Urinary bladder (tissue), 3 donors: ENCODE measurements at regions not wholly inside any gene's neighbourhood (a gene's known extent, or its start where the extent isn't known, plus 50 kb on each side); places are given as distances from the start of the nearest gene placed in this dataset.
"Not testable (repeated sequence)": the region's sequence is repeated elsewhere in the genome, so short reads cannot be mapped to it uniquely, and the experiment has no call there.

Source experiments
- DNase-seq: peaks from one replicate; pipeline ENCODE4 v3.0.0-alpha.2; 2015; ENCODE audit errors: extremely low spot score
- H3K27ac ChIP-seq: one replicate; pipeline ENCODE4 v1.5.1; 2013; ENCODE audit warnings: low read depth, mild to moderate bottlenecking, moderate library complexity
- H3K36me3 ChIP-seq: one replicate; pipeline ENCODE4 v1.6.1; 2013; ENCODE audit warnings: mild to moderate bottlenecking, moderate library complexity; ENCODE audit not compliant: insufficient read depth
- H3K4me1 ChIP-seq: one replicate; pipeline ENCODE4 v1.6.1; 2013; ENCODE audit warnings: mild to moderate bottlenecking, moderate library complexity; ENCODE audit not compliant: insufficient read depth
- H3K4me3 ChIP-seq: one replicate; pipeline ENCODE4 v1.5.1; 2013; ENCODE audit warnings: low read depth, low read length
- WGBS: extraction: QIAGEN DNeasy Blood & Tissue Kit; methylation state at CpG from one replicate; pipeline ENCODE4 v1.1.7; 2013; 5-methylcytosine and 5-hydroxymethylcytosine counted together
- donor health status: healthy with polysubstance abuse.
- donor health status: healthy.

DNA sequence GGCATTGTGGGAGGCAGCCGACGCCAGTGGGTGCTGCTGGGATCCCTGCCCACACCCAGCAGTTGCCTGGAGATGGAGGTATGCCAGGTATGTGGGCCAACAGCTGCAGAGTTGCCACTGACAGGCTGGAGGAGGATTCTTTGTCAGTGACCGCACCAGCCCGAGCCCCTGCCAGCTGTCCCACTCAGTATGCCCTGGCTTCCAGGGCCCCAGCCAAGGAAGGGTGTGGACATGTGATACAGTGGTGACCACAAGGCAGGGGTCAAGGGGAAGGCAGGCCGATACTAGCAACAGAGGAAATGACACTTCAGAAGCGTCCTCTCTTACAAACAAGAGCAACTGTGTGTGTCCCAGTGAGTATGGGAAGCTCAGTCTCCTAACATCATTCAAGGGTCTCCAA, 185.1 kb upstream of the NOTCH2NLA start:
- H3K4me3 ChIP-seq, H3K4me1 ChIP-seq, H3K27ac ChIP-seq, H3K36me3 ChIP-seq, DNase-seq: not testable (repeated sequence)
- 21% methylated on average over 4 of the region's 6 CpGs for WGBS

DNA sequence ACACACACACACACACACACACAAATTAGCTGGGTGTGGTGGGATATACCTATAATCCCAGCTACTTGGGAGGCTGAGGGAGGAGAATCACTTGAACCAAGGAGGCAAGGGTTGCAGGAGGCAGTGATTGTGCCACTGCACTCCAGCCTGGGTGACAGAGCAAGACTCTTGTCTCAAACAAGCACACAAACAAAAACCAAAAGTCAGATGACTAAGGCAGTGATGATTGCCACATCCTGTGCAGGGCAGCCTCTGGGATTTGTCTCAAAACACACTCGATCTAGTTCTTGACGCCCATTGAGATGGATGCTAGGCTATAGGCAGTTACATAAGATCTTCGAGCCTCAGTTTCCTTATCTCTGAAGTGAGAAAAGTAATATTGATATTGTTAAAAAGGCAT, 183.1 kb upstream of the NOTCH2NLA start:
- not testable (repeated sequence) for H3K27ac ChIP-seq, DNase-seq, H3K4me3 ChIP-seq, H3K36me3 ChIP-seq, H3K4me1 ChIP-seq
- 73% methylated on average over 1 of the region's 3 CpGs for WGBS

DNA sequence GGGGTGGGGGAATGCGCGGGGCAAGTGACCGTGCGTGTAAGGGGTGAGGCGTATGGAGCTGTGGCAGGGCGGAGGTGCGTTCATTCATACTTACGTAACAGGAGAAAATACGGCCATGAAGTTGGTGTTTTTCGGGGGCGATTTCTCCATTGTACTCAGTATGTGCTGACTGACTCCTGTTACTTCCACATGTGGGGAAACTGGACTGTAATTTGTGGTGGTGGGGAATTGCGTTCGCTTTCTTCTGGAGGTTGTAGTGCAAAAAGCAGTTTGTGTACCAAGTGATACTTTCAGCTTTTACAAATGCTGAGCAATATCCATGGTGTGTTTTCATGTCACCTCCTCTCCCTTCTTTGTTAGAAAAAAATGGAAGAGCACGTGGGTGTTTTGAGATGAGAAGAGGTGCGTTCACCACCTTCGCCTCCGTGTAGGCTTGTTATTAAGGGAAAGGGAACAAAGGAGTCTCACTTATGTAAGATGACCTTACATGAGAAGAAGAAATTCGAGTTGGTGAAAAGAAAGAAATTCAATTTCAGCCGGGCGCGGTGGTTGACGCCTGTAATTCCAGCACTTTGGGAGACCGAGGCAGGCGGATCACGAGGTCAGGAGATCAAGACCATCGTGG, 181.1 kb upstream of the NOTCH2NLA start:
- H3K4me3 ChIP-seq, H3K27ac ChIP-seq: not testable (repeated sequence)
- WGBS: 14% methylated on average over 26 of the region's 26 CpGs

DNA sequence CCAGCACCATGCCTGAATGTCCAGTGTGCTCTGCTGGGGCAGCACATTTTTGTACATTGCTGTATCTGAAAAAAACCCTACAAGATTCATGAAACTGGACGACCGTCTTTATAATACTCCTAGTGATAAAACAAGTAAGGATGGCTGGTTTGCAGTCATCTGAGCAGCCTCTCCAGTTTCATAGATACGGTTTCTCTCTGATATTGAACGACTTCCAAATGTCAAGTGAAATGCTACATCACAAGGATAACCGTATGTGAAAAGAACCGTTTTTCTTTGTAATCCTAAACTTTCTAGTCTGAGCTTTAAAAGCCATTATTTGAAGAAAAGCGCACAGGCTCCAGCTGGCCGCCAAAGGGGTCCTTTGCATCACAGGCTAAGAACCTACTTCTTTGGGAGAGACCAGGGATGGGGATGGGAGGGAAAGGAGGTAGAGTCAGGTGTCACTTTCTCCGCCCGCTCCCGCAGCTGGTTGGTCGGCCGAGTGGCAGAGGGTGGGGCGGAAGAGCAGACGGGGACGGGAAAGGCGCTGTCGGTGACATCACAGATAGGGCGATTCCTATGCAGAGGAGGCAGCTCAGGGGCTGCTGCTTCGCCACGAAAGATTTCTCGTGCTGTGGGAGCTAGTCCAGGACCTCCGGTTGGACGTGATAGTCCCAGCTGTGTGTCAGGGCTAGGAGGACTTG, 180.4 kb upstream of the NOTCH2NLA start:
- H3K4me3 ChIP-seq: not testable (repeated sequence)
- 10% methylated on average over 15 of the region's 24 CpGs for WGBS

More for the DNA sequence above, 181.1 kb upstream of the NOTCH2NLA start:
- H3K36me3 ChIP-seq, H3K4me1 ChIP-seq: not testable (repeated sequence)
- peak; percentile 0 for DNase-seq

DNA sequence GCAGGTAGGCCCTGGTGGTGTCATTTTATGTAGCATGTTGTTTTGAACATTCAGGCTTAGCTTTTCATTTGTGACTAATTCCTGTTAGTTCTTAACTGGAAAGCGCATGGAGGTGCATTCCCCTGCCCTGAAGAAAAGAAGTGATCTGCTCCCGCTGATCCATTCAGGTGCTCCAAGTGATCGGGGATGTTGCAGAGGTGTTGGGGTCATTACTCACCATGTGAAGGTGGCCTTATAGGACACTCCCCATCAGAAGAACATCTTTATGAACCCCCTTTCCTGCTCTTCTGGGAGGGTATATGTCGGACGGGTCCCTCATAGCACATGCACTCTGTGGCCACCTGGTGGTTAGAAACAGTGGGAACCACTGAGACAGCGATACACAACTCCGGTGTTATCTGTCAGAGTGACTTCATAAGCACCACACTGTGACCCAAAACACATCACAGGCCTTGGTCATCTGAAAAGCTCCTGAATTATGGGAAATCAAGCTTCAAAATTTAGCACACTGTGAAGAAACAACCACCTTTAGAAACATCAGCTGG, 172.5 kb upstream of the NOTCH2NLA start:
- not testable (repeated sequence) for H3K4me1 ChIP-seq, H3K4me3 ChIP-seq, H3K36me3 ChIP-seq, DNase-seq, H3K27ac ChIP-seq
- WGBS: 33% methylated on average over 7 of the region's 7 CpGs

More for the DNA sequence above, 180.4 kb upstream of the NOTCH2NLA start:
- H3K27ac ChIP-seq, H3K4me1 ChIP-seq, H3K36me3 ChIP-seq: not testable (repeated sequence)
- peak; percentile 15 for DNase-seq

DNA sequence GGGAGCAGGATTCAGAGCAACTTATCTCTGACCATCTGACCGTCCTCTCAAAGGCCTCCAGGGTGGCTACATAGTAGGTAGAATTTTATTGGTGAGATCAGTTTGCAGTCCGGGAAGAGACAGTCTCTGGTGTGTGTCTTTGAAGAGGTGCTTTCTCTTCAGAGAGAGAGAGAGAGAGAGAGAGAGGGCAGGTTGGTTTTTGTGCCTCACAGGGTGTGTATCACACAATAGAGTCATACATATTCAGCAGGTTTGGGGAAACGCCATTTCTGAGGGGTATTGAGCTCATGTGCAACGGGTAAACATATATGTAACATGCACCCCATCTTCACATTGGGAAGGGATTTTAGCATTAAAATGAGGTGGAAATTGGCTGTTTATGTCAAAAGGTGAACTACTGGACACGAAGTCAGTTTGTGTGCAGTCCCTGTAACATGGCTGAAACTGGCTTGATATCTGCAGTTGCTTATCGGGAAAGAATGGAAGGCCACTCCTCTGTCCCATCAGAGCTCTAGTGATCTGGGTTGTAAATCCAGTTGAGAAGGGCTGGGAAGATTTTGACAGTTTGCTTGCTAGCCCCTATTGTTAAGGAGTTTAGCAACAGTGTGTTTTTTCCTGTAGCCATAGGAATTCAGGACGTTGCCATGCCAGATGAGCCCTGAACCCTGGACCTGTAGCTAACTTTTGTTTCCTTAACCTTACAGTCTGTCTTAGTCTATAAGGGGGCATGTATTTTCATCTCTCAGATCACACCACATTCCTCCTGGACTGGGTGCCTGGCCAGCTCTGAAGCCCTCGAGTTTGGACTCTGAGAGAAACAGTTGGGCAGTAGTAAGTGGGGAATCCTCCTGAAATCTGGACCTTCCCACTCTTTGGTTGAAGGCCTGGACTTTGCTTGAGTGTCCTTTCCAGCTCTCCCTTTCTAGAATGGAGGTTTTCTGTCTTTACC, 171.6 kb upstream of the NOTCH2NLA start:
- DNase-seq, H3K36me3 ChIP-seq, H3K27ac ChIP-seq, H3K4me3 ChIP-seq, H3K4me1 ChIP-seq: not testable (repeated sequence)
- WGBS: 63% methylated on average over 8 of the region's 8 CpGs

DNA sequence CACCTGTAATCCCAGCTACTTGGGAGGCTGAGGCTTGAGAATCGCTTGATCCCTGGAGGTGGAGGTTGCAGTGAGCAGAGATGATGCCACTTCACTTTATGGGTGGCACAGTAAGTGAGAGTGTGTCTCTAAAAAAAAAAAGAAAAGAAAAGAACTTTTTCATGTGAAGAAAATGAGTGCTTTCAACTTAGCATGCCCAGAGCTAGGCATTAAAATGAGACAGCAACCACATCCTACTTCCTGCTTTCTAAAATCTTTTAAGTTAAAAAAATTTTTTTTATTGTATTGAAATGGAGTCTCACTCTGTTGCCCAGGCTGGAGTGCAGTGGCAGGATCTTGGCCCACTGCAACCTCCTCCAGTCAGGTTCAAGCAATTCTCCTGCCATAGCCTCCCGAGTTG, 170.4 kb upstream of the NOTCH2NLA start:
- not testable (repeated sequence) for DNase-seq, H3K27ac ChIP-seq, H3K4me1 ChIP-seq

DNA sequence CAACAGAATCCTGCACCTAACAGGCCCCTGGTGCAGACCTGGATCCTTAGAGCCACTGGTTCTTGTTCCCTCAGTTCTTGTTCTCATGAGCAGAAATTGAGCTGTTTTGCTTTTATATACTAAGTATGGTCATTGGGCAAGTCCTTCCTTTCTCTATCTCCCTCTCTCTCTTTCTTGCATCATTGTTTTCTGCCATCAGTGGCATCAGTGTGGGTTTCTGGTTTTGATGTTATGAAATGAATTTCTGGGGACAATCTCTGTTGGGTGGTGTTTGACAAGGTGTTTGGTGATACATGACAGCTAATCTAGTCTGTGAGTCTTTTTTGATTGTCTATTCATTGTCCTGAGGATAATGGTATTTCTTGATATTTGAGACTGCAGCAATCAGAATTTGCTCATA, 168.0 kb upstream of the NOTCH2NLA start:
- not testable (repeated sequence) for H3K27ac ChIP-seq, H3K4me1 ChIP-seq, DNase-seq, H3K36me3 ChIP-seq, H3K4me3 ChIP-seq

More for the DNA sequence above, 170.4 kb upstream of the NOTCH2NLA start:
- not testable (repeated sequence) for H3K36me3 ChIP-seq, H3K4me3 ChIP-seq
- 92% methylated on average over 2 of the region's 2 CpGs for WGBS

DNA sequence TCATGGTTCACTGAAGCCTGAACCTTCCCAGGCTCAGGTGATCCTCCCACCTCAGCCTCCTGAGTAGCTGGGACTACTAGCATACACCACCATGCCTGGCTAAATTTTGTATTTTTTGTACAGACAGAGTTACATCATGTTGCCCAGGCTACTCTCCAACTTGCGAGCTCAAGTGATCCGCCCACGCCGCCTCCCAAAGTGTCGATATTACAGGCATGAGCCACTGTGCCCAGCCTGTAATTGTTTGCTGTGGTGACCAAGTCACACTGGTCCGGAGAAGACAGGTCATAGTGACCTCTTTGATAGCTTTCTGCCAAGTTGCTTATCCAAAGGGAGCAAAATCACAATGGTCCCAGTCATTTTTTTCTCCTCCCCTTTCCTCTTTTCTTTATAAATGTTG, 167.4 kb upstream of the NOTCH2NLA start:
- WGBS: 88% methylated on average over 6 of the region's 6 CpGs
- H3K27ac ChIP-seq, DNase-seq, H3K36me3 ChIP-seq, H3K4me1 ChIP-seq, H3K4me3 ChIP-seq: not testable (repeated sequence)

DNA sequence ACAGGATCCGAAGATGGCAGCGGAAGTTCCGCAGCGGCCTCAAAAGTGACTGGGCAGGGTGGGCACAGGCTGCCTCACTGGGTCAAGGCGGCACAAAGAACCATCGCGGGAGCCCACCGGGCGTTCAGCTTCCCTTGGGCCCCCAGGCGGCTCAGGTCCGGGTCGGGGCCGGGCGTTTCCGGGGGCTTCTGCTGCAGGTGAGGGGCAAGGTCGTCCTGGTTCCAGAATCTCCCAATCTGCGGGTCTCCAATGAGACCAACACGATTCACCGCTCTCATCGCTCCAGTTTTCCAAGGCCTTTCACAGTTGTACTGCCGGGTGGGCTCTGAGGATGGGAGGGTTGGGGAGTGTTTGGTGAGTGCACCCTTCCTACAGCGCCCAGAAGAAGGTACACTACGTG, 165.0 kb upstream of the NOTCH2NLA start:
- H3K4me3 ChIP-seq, H3K36me3 ChIP-seq, H3K4me1 ChIP-seq, H3K27ac ChIP-seq, DNase-seq: not testable (repeated sequence)
- WGBS: 33% methylated on average over 17 of the region's 23 CpGs

DNA sequence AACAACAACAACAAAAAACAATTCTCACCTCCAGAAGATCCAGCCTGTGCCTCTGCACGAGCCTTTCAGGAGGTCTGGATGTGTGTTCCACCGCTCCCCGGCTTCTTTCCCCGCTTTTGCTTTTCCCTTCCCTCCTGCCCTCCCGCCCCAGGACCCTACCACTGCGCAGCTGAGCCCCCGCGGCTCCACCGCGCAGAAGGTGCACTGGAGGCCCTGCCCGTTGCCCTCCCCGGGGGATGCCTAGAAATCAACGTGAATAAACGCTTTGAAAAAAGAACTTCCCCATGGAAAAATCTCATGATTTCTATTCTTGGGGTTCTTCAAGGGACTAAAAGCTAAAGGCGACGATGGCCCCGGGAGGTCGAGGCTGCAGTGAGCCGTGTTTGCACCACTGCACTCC, 164.3 kb upstream of the NOTCH2NLA start:
- H3K36me3 ChIP-seq, H3K27ac ChIP-seq, H3K4me1 ChIP-seq, DNase-seq, H3K4me3 ChIP-seq: not testable (repeated sequence)
- WGBS: 53% methylated on average over 19 of the region's 19 CpGs

DNA sequence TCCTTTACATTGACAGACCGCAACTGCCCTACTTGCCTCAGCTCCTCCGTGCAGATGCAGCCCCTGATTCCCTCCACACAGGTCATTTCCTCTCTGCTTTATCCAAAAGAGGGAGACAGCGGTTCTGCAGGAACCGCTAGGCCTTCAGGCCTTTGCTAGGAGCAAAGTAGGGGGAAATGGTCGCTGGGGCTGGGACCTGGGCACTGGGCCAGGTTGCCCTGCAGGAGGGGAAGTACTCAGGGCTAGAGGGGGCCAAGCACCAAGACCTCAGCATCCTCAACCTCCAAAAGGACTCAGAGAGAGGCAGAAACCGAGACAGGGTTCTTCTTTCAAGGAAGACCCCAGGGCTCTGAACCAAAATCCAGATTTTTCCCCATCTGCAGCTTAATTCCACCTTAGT, 160.4 kb upstream of the NOTCH2NLA start:
- not testable (repeated sequence) for DNase-seq, H3K36me3 ChIP-seq, H3K27ac ChIP-seq, H3K4me3 ChIP-seq, H3K4me1 ChIP-seq
- WGBS: 64% methylated on average over 5 of the region's 6 CpGs

DNA sequence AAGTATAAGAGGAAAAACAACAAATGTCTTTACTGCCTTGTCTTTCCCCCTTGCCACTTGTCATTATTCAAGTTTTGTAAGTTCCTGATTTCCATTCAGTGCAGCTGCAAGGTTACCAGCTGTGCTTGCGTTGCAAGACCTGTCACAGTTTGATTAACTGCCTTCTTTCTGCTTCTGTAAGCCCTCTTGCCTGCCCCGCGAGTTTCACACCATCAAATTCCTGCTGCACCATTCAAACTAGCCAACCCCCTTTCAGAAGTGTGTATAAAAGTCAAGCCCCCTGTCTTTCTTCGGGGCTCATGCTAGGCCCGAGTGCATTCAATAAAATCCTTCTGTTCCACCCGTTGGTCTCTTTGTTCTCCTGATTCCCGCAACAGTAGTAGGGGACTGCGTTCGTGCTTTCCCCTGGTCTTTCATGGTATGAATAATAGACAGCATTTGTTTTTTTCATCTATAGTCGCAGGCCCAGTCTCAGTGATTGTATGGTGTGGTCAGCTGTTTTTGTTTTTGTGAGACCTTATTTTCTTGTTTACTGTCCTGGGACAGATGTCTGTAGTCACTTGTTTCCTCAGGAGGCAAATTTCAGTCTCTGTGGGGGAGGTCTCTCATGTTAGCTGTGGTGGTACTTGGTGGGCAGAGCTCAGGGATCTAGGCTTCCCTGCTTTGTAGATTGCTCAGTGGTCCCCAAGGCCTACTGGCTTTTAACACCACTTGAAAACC, 159.1 kb upstream of the NOTCH2NLA start:
- not testable (repeated sequence) for DNase-seq, H3K4me1 ChIP-seq, H3K4me3 ChIP-seq, H3K36me3 ChIP-seq
- WGBS: 25% methylated on average over 9 of the region's 10 CpGs
- H3K27ac ChIP-seq: peak overlapping the region; percentile 45
